GM18907 (cell line): ENCODE measurements at regions not wholly inside any gene's neighbourhood (a gene's known extent, or its start where the extent isn't known, plus 50 kb on each side); places are given as distances from the start of the nearest gene placed in this dataset.
"Not testable (repeated sequence)": the region's sequence is repeated elsewhere in the genome, so short reads cannot be mapped to it uniquely, and the experiment has no call there.

Experiments
- ATAC-seq: cut with Tn5 transposase; IDR thresholded peaks from one replicate; pipeline ENCODE4 v1.9.1; 2021; ENCODE audit warnings: mild to moderate bottlenecking, moderate library complexity; ENCODE audit not compliant: unreplicated experiment

- no peak for ATAC-seq
Measured at GRCh38 chr2:226483143-226483542, 316.5 kb downstream of the IRS1 start.

- ATAC-seq = no peak
Measured at GRCh38 chr2:226478109-226478809, 321.4 kb downstream of the IRS1 start.

GRCh38 chr2:226477221-226478108 lies 322.2 kb downstream of the IRS1 start:
- ATAC-seq = no peak

- ATAC-seq = no peak
Measured at GRCh38 chr2:226475650-226476049, 324.0 kb downstream of the IRS1 start.

- no peak for ATAC-seq
Measured at GRCh38 chr2:226474131-226474530, 325.5 kb downstream of the IRS1 start.

GRCh38 chr2:226471987-226472470 lies 327.6 kb downstream of the IRS1 start:
- ATAC-seq = no peak

GRCh38 chr2:226467633-226468032 lies 332.0 kb downstream of the IRS1 start:
- no peak for ATAC-seq

- ATAC-seq = no peak
Measured at GRCh38 chr2:226467221-226467620, 332.4 kb downstream of the IRS1 start.

DNA sequence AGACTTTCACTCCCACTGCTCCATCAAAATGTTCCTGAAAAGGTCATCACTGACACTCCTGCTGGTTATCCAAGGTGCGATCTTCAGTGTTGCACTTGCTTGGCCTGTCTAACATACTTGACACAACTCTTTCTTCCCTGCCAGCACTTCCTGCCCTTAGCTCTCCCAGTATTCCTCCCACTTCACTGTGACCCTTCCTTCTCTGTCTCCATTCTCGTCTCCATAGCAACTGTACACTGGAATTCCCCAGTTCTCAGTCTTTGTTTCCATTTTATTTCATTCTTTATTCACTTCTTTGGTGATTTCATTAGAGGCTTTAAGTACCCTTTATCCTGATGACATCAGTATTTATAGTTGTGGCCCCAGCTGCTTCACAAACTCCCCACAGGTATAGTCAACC lies 333.0 kb downstream of the IRS1 start:
- no peak for ATAC-seq

DNA sequence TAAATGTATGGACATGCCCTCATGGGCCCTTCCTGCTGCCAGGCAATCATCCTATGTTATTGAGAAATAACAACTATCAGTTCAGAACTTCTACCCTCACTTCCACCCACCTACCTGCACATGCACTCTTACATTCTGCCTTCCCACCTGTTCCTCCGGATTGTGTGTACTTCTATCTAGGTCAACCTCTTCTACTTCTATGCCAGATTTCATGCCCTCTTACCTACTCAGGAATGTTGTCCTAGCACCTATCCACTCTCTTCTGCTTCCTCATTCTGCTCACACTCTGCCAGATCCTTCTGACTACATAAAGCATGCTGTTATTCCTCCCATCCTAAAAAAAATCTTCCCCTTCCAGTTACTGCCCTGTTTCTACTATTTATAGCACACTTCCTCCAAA lies 333.5 kb downstream of the IRS1 start:
- no peak for ATAC-seq

DNA sequence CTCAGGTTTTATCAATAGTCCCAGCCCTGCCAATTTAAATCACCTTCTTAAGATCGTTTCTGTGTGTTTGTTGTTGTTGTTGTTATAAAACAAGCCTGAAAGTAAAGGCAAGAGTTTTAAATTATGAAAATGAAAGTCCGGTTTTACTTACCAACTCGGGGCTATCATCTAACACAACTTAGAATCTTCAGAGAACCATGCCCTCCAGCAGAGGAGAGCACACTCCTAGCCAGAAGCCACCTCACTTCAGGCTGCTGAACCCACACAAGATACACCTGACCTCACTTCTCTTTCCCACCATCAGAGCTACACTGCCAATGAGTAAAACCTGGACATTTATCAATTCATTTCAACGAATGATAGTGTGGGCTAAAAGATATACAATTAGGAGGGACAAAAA lies 335.2 kb downstream of the IRS1 start:
- no peak for ATAC-seq

GRCh38 chr2:226463154-226463553 lies 336.5 kb downstream of the IRS1 start:
- no peak for ATAC-seq

DNA sequence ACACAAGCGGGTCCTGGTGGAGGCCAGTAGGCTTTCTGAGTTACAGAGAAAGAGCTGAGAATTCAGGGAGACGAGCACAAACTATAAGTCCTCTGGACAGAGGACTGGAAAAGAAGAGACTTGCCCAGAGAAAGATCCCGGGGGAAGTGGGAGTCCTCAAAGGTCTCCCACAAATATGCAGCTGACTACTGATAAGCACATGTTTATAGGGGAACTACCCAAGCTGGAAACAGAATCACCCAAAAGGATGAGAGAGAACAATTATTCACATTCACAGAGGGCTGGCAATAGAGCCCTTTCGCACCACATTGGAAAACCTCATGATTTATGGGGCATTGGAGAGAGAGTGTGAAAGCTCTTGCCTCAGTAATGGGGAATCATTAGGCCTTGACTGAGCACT lies 337.6 kb downstream of the IRS1 start:
- no peak for ATAC-seq

DNA sequence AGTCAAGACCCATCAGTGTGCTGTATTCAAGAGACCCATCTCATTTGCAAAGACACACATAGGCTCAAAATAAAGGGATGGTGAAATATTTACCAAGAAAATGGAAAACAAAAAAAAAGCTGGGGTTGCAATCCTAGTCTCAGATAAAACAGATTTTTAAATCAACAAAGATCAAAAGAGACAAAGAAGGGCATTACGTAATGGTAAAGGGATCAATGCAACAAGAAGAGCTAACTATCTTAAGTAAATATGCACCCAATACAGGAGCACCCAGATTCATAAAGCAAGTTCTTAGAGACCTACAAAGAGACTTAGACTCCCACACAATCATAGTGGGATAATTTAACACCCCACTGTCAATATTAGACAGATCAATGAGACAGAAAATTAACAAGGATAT lies 343.5 kb downstream of the IRS1 start:
- not testable (repeated sequence) for ATAC-seq

- ATAC-seq = no peak
Measured at GRCh38 chr2:226452768-226453167, 346.9 kb downstream of the IRS1 start.

- no peak for ATAC-seq
Measured at GRCh38 chr2:226451486-226451885, 348.1 kb downstream of the IRS1 start.

- no peak for ATAC-seq
Measured at GRCh38 chr2:226450141-226450540, 349.5 kb downstream of the IRS1 start.

DNA sequence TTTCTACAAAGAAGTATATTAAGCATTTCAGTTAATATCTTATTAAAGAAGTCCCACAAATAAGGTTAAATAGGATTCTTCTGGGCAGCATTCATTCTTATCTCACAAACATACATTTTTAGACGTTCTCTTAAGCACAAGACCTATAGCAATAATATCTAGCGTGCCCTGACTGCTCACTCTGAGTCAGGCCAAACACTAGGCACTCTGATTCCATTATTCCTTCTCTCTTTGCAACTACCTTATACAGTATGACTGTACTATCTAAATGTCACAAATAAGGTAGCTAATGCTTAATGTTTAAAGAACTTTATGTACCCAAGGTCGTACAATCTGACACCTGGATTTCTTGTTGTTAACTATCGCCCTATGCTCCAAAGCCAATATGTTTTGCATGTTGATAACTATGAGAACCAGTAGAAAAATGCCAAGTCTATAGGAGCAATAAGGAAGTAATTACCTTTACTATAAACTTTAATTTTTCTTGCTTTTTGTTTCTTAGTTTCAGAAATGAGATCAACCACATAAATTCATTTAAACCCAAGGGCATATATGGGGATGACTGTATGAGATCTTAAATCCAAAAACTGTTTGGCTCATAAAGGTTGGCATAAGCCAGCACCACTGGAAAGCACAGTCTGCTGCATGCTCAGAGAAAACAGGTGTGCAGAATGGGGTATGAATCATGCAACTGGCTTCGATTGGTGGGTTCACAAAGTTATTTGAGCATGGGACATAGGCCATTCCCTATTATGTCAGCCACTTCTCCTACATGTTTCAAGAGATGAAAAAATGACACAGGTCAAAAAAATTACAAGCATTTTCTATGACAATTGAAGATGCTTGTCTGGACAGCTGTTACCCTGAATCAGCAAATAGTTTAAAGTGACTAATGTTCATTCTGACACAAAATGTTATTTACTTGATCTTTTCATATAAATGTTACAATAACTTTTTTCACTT lies 352.0 kb downstream of the IRS1 start:
- no peak for ATAC-seq

DNA sequence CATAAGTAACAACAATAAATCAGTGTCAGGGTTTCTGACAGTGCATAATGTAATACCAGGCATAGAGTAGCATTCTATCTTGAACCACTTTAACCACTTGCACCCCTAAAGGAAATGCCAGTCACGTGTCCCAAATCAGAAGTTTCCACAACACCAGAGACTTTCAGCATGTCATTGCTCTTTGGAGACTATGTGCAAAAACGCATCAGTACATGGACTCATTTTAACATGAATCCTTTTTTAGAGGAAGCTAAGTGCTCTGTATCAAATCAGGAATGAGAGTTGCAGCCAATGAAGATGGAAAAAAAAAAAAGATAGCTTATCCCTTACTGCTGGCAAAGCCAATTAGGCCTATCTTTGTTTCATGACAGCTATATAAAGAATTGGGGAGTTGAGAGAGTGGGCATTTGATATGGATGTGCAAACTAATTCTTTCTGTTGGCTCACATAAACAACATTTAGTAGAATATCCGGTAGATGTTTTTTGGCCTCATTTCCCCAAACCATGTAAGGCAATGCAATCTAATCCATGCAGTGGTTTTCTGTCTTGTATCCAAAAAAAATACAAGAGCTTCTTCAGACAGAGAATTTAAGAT lies 353.1 kb downstream of the IRS1 start:
- ATAC-seq = no peak

GRCh38 chr2:226445216-226445861 lies 354.3 kb downstream of the IRS1 start:
- no peak for ATAC-seq
